Amniotic epithelial cell (primary cell): ENCODE measurements at regions not wholly inside any gene's neighbourhood (a gene's known extent, or its start where the extent isn't known, plus 50 kb on each side); places are given as distances from the start of the nearest gene placed in this dataset.

Source experiments
- DNase-seq: peaks from one replicate; pipeline ENCODE4 v3.0.0-alpha.2; 2010; ENCODE audit warnings: low read depth

- DNase-seq = no peak
Observed at GRCh38 chr1:98422816-98423215, 238.7 kb upstream of the SNX7 start.

DNA sequence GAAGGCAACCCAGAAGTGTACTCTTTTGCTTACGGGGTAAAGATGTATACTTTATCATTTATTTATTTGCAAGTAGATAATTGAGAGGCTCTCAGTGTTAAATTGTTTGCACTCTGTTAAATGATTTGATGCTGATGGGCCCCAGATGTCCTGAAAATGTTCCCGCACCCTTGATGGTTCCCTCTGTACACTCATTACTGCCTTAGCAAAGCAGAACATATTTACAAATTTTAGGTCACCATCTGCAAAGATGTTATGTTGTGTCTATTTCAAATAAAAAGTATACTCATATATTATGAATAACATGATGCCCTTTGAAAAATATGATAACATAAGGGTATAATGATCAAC is 240.5 kb upstream of the SNX7 start:
- no peak for DNase-seq

DNA sequence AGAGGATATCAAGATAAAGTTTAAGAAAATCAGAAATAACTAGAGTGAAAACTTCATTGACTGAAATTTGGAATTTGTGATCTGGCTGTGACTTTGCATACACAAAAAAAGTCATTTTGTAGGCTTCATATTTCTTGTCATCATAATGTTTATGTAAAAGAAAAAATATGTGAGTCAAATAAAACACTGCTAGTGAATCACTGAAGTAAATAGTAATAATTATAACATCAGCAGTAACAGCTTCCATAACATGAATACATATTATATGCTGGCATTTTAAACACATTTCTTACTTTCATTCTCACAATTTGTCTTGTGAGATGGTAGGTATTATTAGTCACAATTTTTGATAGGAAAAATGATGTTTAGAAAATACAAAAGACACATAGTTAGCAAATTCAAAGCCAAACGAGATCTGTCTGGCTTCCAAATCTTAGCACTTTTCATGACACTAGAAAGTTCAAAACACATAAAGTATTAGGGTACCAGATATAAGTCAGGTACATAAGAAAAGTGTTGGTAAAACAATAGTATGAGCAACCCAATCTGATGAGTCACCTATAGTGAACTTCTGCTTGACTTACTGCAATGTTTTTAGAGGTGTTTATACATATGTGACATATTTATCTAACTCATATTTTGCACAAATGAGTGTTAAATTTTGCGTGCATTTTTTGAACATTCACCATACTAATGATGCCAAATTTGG is 241.0 kb upstream of the SNX7 start:
- DNase-seq = peak; percentile 21

DNA sequence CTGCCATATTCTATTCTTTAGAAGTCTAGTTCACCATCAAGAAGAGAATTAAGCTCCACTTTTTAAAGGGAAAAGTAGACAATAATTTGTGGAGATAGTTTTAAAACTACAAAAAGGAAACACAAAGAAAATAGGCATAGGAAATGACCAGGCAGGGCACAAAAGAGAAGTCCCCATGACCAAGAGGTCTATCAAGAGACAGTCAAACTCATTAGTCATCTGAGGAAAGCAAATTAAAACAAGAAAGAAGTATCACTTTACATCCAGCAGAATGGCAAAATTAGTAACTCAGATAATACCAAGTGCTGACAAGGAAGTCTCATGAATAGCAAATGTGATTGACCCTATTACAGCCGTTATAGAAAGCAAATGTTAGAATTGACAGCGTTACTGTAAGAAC is 243.7 kb upstream of the SNX7 start:
- DNase-seq = no peak

GRCh38 chr1:98410082-98410481 is 251.4 kb upstream of the SNX7 start:
- DNase-seq = no peak

DNA sequence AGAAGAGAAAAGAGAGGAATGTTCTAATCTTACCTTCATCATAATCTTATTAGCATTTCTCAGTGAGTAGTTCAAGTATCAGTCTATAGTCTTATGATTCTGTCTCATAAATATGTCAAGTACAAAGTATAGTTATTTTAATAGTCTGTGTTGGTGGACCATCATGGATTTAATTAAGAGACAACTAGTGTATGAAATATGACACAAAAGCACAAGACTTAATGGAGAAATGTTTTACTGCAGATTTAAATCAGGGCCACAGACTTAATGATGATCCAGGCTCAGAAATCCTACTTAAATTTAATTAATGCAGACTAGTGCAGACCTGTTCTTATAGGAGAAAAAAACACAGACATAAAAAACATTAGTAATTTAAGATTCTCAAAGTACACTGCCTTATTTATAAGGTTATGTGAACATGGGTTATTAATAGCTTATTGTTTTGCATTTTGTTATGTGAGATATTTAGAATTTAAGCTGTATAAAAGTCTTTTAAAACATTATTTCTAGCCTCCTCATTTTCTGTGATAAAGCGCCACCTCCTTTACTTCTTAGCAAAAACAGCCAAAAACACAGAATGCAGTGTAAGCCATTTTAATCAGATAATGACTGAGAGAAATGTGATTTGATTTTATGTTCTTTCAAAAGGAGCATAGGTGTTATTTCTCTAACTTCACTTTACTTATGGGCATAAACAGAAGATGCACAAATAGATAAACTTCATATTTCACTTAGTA is 255.0 kb upstream of the SNX7 start:
- DNase-seq = no peak

DNA sequence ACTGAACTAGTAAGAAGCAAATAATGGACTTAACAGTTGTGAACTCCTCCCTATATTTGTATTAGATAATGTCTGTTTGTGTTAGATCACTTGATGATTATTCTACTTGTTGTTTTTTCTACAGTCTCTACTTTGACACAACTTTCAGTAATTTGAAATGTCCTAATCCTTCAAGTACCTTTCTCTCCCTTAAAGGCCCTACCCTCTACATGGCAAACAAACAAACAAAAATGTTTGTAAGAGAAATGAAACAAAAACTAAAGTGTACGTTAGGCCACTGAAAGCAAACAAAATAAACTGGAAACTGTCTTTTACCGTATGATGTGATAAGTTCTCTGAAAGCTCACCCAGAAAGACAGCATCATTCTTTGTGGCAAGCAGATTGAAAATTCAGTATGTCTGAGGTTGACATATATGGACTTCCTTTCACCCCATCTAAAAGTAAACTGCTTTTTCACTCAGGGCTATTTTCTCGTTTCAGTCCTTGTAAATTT is 255.9 kb upstream of the SNX7 start:
- no peak for DNase-seq

GRCh38 chr1:98404866-98405265 is 256.7 kb upstream of the SNX7 start:
- DNase-seq = no peak

- no peak for DNase-seq
Observed at GRCh38 chr1:98403963-98404480, 257.5 kb upstream of the SNX7 start.

- no peak for DNase-seq
Observed at GRCh38 chr1:98402860-98403259, 258.7 kb upstream of the SNX7 start.

DNA sequence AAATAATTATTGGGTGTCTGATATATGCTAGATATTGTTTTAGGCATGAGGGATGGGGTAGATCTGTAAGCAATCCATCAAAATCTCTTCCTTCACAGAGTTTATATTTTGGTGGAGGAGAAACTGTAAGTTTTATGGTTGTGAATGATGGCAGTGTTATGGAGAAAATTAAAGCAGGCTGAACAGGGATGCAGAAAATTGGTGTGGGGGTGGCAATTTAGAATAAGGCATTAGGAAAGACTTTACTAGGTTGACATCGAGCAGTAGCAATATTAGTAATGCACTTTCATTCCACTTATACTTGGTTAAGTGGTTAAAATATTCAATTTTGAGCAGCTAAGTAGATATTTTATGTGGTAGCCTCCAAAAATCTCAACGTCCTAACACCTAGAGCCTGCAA is 261.1 kb upstream of the SNX7 start:
- no peak for DNase-seq

GRCh38 chr1:98399218-98399617 is 262.3 kb upstream of the SNX7 start:
- DNase-seq = peak; percentile 25

- DNase-seq = peak; percentile 56
Observed at GRCh38 chr1:98398649-98399048, 262.9 kb upstream of the SNX7 start.

DNA sequence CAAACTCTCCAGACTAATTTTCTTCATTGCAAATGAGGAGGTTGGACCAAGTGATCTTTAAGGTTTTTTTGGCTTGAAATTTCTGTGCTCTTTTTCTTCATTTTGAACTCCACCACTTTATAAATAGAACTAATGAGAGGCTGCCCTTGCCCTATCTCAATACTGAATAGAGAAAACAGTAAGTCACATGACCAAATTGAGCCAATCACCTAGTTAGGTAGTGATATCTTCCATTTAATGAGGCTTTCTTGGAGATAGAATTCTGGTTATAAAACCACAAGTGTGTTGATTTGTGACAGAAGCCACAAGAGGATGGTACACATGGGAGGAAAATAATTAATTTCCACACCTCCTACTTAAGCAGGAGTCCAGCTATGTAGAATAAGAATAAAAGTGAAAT is 263.4 kb upstream of the SNX7 start:
- no peak for DNase-seq

- DNase-seq = no peak
Observed at GRCh38 chr1:98393719-98394118, 267.8 kb upstream of the SNX7 start.

DNA sequence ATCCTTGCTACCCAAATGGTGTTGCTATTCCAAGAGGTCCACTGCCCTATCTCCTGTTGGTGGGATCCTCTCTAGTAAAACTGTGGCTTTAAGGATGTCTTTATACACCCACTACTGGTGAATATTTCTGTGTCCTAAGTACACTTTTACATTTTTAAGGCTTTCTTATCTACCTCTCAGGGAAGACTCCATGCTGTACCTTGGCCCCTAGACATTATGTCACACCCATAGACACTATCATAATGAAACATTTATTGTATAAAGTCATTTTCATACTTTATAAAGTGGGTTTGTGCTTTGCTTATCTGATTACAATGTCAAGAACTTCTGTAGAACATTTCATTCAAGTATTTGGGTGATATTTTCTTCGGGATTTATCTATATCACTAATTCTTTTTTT is 270.3 kb upstream of the SNX7 start:
- DNase-seq = no peak

DNA sequence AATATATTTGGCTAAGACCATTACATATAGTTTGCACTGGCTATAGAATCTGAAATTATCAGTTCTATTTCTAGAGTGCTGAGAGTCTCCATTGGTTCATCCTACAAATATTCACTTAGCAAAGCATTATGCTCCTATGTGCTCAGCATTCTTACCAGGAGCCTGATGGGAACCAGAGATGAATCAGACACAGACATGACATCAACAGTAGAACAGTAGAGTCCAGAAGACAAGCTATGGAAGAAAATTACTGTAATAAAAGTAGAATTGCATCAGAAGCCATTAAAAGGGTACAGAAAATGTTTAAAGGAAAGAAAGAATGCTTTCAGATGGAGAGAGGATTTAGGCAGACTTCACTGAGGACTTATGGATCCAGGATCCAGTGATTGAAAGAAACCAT is 271.7 kb upstream of the SNX7 start:
- DNase-seq = peak; percentile 88

GRCh38 chr1:98388441-98388840 is 273.1 kb upstream of the SNX7 start:
- DNase-seq = peak; percentile 78

- DNase-seq = peak; percentile 30
Observed at GRCh38 chr1:98387701-98388100, 273.8 kb upstream of the SNX7 start.

DNA sequence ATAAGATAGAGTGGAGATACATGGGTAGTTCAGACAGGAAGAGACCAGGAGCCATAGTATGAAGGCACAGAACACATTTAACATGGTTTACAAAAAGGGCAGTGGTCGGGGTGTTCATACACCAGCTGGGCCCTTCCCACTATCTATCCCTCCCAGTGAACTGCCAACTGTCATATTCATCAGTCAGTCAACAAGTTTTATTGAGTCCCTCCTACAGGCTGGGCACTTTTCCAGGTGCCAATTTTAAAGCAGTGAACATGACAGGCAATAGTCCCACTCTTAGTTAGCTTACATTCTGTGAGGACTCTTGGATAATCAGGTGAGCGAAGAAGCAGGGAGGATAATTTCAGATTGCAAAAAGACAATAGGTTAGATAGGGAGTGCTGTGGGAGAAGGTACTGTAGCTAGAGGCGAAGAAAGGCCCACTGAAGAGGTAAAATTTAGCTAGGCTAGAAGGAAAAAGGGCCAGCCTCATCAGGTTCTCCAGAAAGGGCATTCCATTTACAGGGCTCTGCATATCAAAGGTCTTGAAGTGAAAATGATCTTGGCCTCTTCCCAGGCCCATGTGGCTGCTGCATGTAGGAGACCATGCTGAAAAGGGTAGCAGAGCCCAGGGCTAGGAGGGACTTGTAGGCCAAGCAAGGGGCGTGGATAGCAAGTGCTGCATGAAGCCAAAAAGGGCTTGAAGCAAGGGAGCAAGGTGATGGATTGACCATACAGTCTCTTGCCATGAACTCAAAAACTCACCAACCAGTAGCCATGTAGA is 274.7 kb upstream of the SNX7 start:
- DNase-seq = no peak

DNA sequence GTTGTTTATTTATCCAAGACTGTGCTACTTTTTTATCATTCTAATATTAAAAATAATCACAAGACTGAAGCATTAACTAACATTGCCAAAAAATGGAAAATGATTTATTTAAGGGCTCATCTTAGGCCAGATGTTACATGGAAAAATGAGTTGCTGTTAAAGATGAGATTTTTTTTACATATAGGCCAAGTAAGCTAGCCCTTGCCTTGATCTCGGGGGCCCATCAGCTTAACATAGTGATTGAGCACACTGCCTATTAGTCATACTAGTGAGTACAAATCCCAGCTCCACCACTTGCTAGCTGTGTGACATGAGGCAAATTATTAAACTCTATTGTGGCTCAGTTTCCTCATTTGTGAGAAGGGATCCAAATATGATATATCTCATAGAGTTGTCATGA is 275.9 kb upstream of the SNX7 start:
- peak; percentile 45 for DNase-seq

DNA sequence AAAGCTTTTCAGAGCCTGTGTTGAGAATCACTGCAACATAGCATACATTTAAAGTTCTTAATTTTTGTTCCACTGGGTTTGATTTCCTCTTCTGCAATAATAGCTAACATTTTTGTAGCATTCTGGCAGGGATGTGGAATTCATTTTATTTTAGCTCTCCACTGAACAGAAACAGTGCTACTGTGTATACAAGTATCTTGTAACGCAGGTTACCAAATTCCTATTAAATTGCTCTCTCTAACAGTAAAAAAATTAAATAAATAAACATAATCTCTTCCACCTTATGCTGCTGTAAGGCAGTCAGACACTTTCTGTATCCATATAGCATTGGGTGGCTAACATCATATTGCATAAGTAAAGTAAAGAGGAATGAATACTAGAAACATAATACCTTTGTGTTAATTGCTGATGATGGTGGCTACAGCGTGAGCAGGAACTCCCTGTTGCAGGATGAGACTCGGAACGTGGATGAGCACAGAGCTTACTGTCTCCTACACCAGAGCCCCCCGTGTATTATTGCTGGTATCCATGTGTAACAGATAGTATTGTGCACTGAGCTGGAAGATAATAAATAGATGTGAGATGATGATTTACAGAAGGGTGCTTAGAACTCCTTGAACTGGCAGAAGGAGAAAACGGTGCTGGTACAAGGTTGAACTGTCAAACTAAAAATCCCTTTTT is 276.9 kb upstream of the SNX7 start:
- DNase-seq = no peak
